ENCODE measurements at regions not wholly inside any gene's neighbourhood (a gene's known extent, or its start where the extent isn't known, plus 50 kb on each side); places are given as distances from the start of the nearest gene placed in this dataset.

DNA sequence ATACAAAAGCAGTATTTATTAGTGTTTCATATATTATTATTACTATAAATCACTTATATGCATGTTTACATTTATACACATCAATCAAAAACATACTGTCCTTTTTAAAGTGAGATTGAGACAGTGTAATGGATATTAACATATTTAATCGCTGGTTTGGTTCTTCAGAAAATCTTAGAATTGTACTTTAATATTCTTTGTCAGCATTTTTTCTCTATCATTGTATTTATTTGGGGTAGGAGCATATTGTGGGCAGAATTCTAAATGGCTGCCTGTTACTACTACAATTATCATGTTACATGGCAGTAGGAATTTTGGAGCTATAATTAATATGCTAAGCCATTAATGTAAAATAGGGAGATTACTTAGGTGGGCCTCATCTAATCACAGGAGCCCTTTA, 722.6 kb downstream of the TLR4 start:
- no peak for DNase-seq

- DNase-seq: no peak
Measured at GRCh38 chr9:118438810-118439209, 734.6 kb downstream of the TLR4 start.

GRCh38 chr9:118439441-118439840, 735.2 kb downstream of the TLR4 start:
- DNase-seq: no peak

DNA sequence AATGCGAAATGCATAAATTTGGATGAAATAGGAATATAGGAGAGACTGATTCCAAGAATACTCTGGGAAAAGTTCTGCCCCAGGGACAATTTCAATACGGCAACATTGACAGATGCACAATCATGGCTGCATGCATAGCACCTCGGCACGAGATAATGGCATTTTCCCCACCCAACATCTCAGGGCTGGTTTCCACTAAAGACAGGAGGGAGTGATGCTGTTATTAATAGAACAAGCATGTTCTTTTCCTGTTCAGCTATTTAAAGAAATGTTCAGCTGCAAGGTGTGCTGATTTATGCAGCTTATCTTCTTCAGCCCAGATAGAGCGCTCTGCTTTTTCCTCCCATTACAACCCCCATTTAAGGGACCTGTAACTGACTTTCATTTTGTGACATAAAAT, 740.2 kb downstream of the TLR4 start:
- no peak for DNase-seq

- DNase-seq: no peak
Measured at GRCh38 chr9:118446943-118447639, 742.9 kb downstream of the TLR4 start.

- no peak for DNase-seq
Measured at GRCh38 chr9:118449554-118449953, 745.4 kb downstream of the TLR4 start.

GRCh38 chr9:118455259-118455658, 751.1 kb downstream of the TLR4 start:
- no peak for DNase-seq

DNA sequence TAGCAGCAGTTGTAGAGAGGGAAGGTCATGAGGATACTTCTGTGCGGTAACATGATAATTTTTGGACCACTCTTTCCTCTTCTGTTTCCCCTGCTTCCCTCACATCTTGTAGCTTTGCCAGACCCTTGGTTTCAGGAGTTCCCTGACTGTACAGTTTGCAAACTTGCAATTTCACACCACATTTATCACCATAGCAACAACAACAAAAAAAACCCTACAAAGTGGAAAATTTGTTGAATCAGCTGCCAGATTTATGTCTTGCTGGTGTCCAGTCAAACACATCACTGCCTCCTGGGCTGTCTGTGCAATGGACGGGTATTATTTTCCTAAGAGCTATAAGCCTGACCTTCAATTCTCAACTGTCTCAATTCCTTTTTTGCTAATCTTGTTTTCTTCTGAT, 751.6 kb downstream of the TLR4 start:
- DNase-seq: no peak

DNA sequence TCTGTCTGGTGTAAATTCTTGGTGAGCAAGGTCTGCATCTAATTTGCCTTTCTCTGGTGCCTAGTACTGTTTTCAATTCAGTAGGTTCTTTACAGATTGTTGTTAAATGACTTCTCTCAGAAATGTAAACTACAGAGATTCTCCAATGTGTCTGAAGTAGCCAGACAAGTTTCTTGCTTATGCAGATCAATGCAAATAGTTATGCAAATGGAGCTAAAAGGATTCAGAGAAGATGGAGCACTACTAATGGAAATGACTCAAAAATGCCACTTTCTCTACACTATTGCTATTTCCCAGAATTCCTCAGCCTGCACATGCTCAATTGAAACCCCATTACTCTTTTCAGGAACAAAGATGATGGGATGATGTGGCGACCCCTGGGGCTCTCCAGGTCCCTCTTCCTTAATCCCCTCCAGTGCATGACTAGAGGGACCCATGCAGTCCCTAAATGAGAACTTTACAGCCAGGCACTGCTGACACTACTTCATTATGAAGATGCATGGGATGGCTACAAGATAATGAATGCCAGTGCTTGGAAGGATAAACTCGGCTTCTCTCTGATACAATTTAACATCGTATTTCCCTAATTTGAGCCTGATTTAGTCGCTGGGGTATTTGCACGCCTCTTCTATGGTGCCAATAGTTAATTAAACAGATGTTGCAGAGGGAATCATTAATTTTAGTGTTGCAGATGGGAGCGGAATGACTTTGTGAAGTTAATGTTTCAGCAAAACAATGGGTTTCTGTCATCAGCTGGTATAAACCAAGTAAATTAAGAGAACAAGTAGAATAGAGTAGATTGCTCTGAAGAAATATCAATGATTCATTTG, 753.2 kb downstream of the TLR4 start:
- no peak for DNase-seq

DNA sequence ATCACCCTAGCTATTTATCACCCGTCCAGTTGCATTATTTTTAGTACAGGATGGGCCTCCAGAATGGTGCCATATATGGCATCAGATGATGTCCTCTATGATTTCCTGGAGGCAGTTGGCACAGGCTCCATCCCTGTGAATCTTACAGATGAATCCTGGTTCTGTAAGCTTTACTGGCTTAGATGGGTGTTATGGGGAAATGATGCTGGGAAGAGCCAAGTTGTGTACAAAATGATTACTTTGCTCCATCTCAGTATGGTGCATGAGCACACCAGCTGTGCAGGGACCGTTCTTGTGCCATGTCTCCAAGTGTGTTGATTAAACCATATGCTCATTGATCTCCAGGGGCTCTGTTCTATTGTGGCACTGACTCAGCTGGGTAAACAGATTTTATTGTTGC, 755.7 kb downstream of the TLR4 start:
- no peak for DNase-seq

GRCh38 chr9:118463419-118463818, 759.2 kb downstream of the TLR4 start:
- DNase-seq: no peak

DNA sequence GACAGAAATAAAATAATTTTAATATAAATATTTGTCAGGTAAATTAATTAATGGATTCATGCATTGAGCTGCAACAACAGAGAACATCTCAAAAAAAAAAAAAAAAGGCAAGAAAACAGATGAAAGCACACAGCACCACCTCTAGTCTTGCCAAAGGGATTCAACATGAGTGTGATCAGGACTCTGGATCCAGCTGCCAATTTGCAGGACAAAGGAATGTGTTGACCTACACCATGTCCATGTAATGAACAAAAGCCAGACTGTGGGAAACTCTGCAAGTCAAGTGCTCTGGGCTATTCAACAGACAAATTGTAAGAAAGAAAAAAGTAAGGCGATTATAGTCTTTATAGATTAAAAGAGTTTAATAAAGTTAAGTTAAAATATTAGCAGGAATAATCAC, 769.3 kb downstream of the TLR4 start:
- DNase-seq: no peak

DNA sequence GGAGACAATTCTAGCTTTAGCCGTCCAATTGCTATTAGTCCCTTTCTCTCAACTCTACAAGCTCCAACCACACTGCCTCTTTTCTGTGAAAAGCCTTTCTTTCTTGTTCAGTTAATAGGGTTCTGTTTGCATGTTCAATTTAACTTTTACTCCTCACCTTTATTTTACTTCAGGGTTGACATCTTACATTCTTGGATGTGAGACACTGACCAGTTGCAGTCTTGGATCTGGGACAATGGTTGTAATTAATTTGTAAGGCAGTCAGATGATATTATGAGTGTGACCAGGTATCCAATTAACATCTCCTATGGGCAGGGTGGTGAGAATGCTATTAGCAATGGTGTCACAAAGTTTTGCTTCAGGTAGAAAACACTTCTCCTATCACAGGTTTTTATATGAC, 774.5 kb downstream of the TLR4 start:
- DNase-seq: no peak

DNA sequence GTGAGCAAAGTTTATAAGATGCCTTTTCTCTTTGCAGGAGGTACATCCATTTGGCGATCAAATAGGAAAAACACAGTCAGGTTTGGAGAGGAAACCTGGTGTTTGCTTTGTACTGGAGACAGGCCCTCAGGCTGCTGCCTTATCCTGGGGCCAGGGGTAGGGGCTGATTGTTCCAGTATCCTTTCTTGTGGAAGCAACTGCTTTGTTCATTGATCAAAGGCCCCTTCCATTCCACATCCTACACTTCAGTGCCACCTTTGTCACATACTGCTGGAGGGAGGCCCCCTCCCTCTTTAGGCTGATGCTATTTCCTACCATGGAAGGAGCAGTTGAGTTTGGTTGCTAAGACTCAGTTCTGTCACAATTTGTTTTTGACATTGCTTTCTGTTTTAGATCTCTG, 778.1 kb downstream of the TLR4 start:
- DNase-seq: no peak

DNA sequence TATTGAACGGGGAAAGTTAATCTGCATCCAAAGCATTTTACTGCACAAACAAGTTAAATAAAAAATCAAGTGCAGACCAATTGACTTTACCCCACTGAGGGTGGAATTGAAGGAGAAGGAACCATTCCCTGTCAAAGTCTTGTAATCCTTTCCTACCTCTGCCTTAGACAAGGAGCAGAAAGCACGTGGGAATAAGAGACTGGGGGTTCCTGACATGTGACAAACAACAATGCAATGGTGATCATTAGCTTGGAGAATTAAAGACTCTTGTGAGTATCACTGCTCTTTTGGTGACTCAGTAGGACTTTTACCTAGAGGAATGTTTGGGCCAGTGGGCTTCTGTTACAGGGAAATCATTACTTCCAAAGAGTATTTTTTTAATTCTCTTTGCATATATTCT, 779.5 kb downstream of the TLR4 start:
- DNase-seq: no peak

- DNase-seq: no peak
Measured at GRCh38 chr9:118503236-118503635, 799.0 kb downstream of the TLR4 start.

GRCh38 chr9:118510711-118511110, 806.5 kb downstream of the TLR4 start:
- DNase-seq: no peak

GRCh38 chr9:118515947-118516346, 811.7 kb downstream of the TLR4 start:
- DNase-seq: no peak

DNA sequence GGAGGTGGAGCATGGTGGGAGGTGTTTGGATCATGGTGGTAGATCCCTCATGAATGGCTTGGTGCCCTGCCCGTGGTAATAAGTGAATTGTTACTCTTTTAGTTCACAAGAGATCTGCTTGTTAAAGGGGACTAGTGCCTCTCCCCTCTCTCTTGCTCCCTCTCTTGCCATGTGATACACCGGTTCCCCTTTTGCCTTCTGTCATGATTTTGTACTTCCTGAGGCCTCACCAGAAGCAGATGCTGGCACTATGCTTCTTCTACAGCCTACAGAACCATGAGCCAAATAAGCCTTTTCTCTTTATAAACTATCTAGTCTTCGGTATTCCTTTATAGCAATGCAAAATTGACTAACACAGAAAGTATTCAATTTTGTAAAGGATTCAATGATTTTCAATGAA, 817.1 kb downstream of the TLR4 start:
- no peak for DNase-seq

DNA sequence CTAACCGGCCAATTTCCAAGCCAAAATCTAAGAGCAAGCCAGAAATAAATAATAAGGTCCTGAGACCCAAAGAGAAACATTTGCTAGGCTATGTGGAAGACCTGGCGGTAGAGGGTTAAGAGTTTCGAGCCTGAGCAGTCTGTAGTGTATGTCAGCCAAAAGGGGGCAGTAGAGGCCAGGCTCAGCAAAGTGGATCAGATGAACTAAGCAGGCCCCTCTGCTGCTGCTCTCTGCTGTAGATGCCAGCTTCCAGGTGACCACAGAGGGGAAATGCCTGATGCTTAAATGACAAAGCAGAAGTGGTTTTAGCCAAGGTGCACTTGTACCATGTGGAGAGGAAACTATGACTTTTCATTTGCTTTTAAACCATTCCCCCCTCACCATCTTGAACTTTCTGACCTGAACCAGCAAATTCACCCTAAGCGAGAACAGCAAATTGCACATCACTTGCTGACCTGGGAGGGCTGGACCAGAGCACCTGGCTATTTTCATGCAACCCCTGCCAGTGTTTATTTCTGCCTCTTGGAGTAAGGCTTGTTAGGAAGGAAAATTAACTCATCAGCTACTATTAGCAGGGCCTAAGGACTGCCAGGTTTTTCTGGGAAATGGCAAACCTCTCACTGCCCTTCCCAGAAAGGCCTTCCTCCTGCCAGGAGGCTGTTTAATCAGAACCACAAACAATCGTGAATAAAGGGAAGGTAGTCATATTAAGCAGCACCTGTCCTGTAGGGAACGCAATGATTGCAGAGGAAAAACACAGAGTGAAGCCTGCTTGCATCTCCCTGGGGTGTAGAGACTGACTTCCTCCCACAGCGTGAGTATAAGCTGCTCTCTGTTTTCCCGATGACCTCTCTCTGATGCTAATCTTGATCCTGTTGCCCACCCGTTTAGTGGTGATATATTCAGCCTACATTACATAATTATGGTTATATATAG, 818.2 kb downstream of the TLR4 start:
- DNase-seq: no peak

DNA sequence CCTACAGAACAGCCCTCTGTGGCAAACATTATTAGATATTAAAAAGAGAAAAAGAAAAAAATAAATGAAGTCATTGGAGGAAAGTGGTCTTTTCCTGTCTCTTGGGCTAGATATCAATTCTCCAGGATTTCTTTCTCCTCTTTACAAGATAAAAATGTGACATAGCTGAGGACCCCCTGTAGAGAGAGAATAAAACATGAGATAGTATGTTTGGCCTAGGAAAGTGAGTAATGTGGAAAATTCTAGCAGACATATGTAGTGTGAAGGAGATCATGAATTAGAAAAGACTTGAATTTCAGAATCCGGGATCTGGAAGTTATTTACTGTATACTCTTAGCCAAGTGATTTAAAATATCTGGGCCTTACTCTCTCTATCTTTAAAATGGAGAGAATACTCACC, 823.1 kb downstream of the TLR4 start:
- no peak for DNase-seq

DNA sequence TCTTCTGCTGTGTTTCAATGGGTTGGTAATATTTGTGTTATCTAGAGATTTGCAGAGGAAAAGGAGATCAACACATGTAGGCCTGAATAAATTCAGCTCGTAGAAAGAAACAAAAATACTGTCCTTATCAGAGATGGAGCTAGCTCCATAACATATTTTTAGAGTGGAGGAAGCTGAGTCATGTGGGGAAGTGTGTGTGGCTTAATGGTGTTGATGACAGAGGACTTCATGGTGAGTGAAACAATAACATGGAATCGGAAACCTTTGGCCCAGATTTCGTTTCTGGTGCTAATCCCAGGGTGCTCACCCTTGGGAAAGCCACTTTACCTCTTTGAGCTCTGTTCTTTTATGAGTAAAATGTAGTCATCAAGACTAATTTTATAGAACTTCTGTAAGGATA, 825.0 kb downstream of the TLR4 start:
- DNase-seq: no peak

DNA sequence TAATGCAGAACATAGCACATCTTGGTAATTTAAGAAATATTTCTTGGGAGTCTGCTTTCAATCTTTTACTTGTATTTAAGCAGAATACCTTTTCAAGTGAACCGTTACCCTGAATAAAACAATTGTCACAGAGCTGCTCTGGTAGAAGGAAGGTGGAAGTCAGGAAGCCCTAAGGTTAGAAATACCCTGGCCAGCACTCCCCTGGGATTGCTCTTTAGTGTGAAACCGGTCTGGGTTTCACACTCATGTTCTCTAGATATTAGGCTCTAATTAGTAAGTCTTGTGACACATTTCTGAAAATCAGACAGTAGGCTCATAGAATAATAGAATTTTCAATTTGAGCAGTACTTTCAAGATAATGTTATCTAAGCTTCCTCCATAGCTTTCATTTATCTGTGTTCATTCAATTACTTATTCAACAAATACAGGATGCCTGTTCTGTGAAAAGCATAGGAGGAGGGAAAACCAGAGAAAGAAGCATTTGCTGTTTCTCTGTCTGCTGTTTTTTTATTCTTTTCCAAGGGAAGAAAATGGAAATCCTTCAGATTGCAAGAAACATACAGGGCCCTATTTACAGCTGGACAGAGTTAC, 825.5 kb downstream of the TLR4 start:
- no peak for DNase-seq

Data from activated naive CD4-positive, alpha-beta T cell treated with Interleukin-2 at 50 U/mL for 16 hours (primary cell).